SH-SY5Y (cell line): ENCODE measurements at regions not wholly inside any gene's neighbourhood (a gene's known extent, or its start where the extent isn't known, plus 50 kb on each side); places are given as distances from the start of the nearest gene placed in this dataset.

ENCODE experiments used
- GATA2 ChIP-seq: IDR thresholded peaks from 2 replicates; pipeline ENCODE4 v1.6.1; 2011; ENCODE audit warnings: mild to moderate bottlenecking, low read depth, low read length
- GATA3 ChIP-seq: IDR thresholded peaks from 2 replicates; pipeline ENCODE4 v1.6.1; 2011; ENCODE audit warnings: low read depth, mild to moderate bottlenecking, low read length, moderate library complexity

DNA sequence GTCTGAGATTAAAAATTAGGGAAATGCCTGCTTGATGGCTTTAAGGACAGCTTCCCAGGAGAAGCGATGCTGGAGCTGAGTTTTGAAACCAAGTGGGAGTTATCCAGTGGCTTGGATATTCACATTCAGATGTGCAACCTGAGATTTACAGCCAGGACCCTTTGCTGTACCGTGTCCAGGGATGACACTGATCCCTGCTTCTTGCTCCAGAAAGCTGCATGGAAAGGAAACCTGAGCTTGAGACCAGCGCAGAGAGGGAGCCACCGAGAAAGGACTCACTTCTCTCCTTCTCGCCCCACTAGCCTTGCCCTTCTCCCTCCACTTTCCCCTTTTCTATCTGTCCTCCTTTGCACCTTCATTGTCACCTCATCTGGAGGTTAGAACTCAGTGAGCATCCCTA is 254.5 kb upstream of the PPARGC1A start:
- TF ChIP-seq GATA3 (no peak), GATA2 (no peak)
